ENCODE measurements at regions not wholly inside any gene's neighbourhood (a gene's known extent, or its start where the extent isn't known, plus 50 kb on each side); places are given as distances from the start of the nearest gene placed in this dataset.

DNA sequence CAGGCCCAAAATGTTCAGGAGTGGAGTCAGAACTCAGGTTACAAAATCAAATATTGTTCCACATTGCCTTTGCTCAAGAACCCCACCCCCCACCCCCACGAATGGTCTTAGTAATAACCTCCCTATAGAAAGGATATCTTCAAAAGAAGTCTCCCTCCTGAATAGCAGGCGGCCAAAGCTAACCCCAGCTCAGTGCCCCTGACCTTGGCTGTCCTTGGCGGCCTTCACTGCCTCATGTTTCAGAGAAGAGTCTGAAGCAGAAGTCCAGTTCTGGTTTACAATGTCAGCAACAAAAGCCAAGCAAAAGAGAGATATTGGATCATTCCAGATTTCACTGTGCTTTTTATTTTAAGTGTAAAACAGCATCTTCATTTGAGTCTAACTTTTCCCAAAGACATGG, 476.5 kb upstream of the NRP1 start:
- TF ChIP-seq EZH2 (IDR thresholded peaks at IDR 0.05; ENCODE audit: insufficient read depth, poor library complexity, severe bottlenecking) = no peak
- TF ChIP-seq EZH2phosphoT487 (IDR thresholded peaks at IDR 0.05; ENCODE audit: insufficient read depth, low read depth) = no peak
